ENCODE measurements at regions not wholly inside any gene's neighbourhood (a gene's known extent, or its start where the extent isn't known, plus 50 kb on each side); places are given as distances from the start of the nearest gene placed in this dataset.

DNA sequence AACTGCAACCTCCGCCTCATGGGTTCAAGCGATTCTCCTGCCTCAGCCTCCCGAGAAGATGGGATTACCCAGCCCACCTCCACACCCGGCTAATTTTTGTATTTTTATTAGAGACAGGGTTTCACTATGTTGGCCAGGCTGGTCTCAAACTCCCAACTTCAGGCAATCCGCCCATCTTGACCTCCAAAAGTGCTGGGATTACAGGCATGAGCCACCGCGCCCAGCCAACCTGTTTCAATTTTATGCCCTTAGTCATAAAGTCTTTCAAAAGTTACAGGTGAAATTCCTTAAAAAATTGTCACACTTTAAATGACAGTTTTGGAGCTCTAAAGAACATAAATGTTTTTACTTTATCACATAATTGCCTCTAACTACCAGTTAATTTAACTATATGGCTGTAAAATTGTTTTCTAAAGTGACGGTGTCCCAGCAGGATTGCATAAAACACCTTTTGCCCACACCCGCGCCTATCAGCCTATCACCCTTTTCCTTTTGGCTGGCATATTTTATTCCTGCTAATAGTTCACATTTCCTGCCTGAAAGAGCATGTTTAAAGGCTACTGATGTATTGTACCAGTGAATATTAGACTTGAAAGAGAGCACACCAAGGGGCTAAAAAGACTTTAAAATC is 164.2 kb upstream of the SEMA6D start:
- TF ChIP-seq CREB1 (IDR thresholded peaks at IDR 0.05): no peak
- TF ChIP-seq TAF1 (IDR thresholded peaks at IDR 0.05; ENCODE audit: low read depth, low read length): no peak
- TF ChIP-seq, protein P1, sequence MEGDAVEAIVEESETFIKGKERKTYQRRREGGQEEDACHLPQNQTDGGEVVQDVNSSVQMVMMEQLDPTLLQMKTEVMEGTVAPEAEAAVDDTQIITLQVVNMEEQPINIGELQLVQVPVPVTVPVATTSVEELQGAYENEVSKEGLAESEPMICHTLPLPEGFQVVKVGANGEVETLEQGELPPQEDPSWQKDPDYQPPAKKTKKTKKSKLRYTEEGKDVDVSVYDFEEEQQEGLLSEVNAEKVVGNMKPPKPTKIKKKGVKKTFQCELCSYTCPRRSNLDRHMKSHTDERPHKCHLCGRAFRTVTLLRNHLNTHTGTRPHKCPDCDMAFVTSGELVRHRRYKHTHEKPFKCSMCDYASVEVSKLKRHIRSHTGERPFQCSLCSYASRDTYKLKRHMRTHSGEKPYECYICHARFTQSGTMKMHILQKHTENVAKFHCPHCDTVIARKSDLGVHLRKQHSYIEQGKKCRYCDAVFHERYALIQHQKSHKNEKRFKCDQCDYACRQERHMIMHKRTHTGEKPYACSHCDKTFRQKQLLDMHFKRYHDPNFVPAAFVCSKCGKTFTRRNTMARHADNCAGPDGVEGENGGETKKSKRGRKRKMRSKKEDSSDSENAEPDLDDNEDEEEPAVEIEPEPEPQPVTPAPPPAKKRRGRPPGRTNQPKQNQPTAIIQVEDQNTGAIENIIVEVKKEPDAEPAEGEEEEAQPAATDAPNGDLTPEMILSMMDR (IDR thresholded peaks at IDR 0.05; ENCODE audit: control extremely low read depth in 1 of 3, insufficient read depth in 1 of 3, low read depth in 1 of 3, low read length in 3 of 3): no peak
- TF ChIP-seq POLR2AphosphoS5 (IDR thresholded peaks at IDR 0.05; ENCODE audit: low read depth, low read length): no peak
- TF ChIP-seq FOSL1 (IDR thresholded peaks at IDR 0.05; ENCODE audit: insufficient read depth, low read depth, low read length): no peak
- TF ChIP-seq RXRA (IDR thresholded peaks at IDR 0.05; ENCODE audit: insufficient read depth, low read depth, low read length): no peak
- TF ChIP-seq CHD2 (IDR thresholded peaks at IDR 0.05; ENCODE audit: low read length): no peak
- no peak for TF ChIP-seq EP300 (IDR thresholded peaks at IDR 0.05; ENCODE audit: borderline replicate concordance in 1 of 2, low read depth in 2 of 2, low read length in 2 of 2)
- no peak for TF ChIP-seq TBP (IDR thresholded peaks at IDR 0.05; ENCODE audit: low read depth, low read length)
- no peak for TF ChIP-seq CHD1 (IDR thresholded peaks at IDR 0.05; ENCODE audit: low read depth, low read length)
- TF ChIP-seq YY1 (IDR thresholded peaks at IDR 0.05; ENCODE audit: low read depth, low read length): no peak
- no peak for TF ChIP-seq NANOG (IDR thresholded peaks at IDR 0.05; ENCODE audit: insufficient read depth, low read depth, low read length, poor library complexity, severe bottlenecking)
- TF ChIP-seq SIN3A (conservative IDR thresholded peaks at IDR 0.05 in 1 of 2, IDR thresholded peaks at IDR 0.05 in 1 of 2; ENCODE audit: low read depth in 1 of 2, low read length in 2 of 2): no peak
- TF ChIP-seq HDAC2 (IDR thresholded peaks at IDR 0.05; ENCODE audit: borderline replicate concordance in 1 of 2, low read depth in 2 of 2, low read length in 2 of 2): no peak

All from H1 (cell line).